Fibroblast of the aortic adventitia (primary cell): ENCODE measurements at regions not wholly inside any gene's neighbourhood (a gene's known extent, or its start where the extent isn't known, plus 50 kb on each side); places are given as distances from the start of the nearest gene placed in this dataset.

Experiments
- DNase-seq: peaks from one replicate; pipeline ENCODE4 v3.0.0-alpha.2; 2010; ENCODE audit warnings: low read depth
- H3K4me3 ChIP-seq: 2 replicates; pipeline ENCODE4 v1.5.1; 2011; ENCODE audit warnings: low read depth, mild to moderate bottlenecking, control low read depth, low read length, moderate library complexity
- TF ChIP-seq, protein P1 (sequence below): IDR thresholded peaks from 2 replicates; pipeline ENCODE4 v1.5.1; 2011; ENCODE audit warnings: mild to moderate bottlenecking, low read length, control low read depth, inconsistent platforms; ENCODE audit not compliant: insufficient read depth

GRCh38 chr13:62209529-62209928, 793.9 kb upstream of the PCDH20 start:
- TF ChIP-seq, protein P1, sequence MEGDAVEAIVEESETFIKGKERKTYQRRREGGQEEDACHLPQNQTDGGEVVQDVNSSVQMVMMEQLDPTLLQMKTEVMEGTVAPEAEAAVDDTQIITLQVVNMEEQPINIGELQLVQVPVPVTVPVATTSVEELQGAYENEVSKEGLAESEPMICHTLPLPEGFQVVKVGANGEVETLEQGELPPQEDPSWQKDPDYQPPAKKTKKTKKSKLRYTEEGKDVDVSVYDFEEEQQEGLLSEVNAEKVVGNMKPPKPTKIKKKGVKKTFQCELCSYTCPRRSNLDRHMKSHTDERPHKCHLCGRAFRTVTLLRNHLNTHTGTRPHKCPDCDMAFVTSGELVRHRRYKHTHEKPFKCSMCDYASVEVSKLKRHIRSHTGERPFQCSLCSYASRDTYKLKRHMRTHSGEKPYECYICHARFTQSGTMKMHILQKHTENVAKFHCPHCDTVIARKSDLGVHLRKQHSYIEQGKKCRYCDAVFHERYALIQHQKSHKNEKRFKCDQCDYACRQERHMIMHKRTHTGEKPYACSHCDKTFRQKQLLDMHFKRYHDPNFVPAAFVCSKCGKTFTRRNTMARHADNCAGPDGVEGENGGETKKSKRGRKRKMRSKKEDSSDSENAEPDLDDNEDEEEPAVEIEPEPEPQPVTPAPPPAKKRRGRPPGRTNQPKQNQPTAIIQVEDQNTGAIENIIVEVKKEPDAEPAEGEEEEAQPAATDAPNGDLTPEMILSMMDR, result no peak
- no peak overlapping the region for H3K4me3 ChIP-seq
- DNase-seq, result no peak

GRCh38 chr13:62207388-62207787, 791.7 kb upstream of the PCDH20 start:
- TF ChIP-seq, protein P1, result no peak
- H3K4me3 ChIP-seq, result no peak overlapping the region
- no peak for DNase-seq

GRCh38 chr13:62206165-62206564, 790.5 kb upstream of the PCDH20 start:
- H3K4me3 ChIP-seq, result no peak overlapping the region
- no peak for DNase-seq
- TF ChIP-seq, protein P1, result no peak

DNA sequence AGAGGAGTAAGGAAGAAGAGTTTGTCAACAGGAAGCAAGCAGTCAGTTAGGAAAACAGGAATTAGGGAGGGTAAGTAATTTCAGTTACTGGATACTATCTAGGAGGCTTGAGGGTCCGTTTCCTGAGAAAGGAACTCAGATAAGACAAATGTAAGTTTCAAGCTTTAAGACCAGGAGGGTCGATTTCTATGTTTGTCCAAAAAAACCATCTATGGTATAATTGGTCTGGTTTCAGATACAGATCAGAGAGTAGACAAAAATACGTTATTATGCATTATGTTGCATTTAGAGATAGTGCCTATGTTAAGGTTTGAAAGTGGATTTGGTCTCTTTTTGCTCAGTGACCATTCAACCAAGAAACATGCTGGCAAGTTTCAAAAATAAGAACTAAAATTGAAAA, 789.6 kb upstream of the PCDH20 start:
- no peak overlapping the region for H3K4me3 ChIP-seq
- no peak for DNase-seq
- TF ChIP-seq, protein P1, result no peak

DNA sequence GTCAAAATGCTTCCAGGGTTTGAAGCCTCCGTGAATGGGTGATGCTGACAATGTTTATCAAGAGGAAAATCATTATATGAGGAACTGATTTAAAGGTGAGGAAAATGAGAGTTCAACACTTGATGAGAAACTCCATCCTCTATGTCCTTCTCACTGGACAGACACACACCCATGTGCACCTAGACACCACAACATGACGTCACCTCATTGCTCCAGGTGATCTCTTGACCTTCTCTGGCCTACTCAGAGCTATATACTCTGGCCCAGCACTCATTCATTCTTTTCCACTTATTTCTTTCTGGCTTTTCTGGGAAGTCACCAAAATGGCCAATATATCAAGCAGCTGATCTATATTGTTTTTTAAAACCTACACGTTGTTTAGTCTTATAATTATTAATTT, 778.7 kb upstream of the PCDH20 start:
- TF ChIP-seq, protein P1, result no peak
- DNase-seq, result no peak
- no peak overlapping the region for H3K4me3 ChIP-seq

DNA sequence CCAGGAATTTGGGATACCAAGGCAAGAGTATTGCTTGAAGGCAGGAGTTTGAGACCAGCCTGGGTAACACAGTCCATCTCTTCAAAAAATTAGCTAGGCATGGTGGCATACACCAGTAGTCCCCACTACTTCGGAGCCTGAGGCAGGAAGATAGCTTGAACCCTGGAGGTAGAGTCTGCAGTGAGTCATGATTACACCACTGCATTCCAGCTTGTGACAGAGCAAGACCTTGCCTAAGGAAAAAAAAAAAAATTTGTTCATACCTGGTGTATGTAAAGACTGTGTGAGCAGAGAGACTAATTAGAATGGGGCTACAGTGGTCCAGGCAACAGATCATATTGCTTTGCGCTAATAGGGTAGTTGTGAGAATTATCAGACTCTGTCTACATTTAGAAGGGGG, 778.3 kb upstream of the PCDH20 start:
- TF ChIP-seq, protein P1, result no peak
- no peak for DNase-seq
- H3K4me3 ChIP-seq, result no peak overlapping the region

DNA sequence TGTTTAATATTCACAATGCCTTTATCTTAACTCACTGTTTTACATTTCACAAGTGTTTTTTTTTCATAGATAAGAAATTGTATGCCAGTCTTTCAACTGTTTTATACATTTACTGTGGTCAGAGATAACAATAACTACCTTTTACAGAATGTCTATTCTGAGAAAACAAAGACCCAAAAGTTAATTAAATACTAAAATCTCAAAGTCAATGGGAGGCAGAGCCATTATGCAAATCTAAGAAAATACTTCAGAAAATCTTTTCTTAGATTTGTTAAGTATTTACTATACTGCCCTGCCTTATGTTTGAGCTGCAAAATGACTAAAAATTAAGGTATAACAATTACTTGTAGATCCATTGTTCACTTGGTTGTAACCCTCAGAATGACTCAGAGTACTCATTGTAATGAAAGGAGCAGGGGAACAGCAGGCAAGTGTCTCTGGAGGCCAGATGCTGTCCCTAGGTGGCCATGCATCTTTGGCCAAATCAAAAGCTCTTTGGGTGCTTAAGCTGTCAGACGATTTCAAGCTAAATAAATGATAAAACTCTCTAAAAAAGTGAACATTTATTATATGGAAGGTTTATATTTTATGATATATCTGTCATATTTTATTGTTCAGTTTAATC, 770.1 kb upstream of the PCDH20 start:
- DNase-seq, result no peak
- TF ChIP-seq, protein P1, result no peak
- no peak overlapping the region for H3K4me3 ChIP-seq
